GM23338 (cell line): ENCODE measurements at regions not wholly inside any gene's neighbourhood (a gene's known extent, or its start where the extent isn't known, plus 50 kb on each side); places are given as distances from the start of the nearest gene placed in this dataset.

ENCODE experiments used
- ATAC-seq: fragments of 200-7000 bp; cut with Tn5 transposase; 3 replicates; pipeline ENCODE4 v1.9.1; 2020
- DNase-seq: peaks from one replicate; pipeline ENCODE4 v3.0.0-alpha.2; 2015; ENCODE audit warnings: low spot score
- H2AFZ ChIP-seq: fragments of 200-600 bp; sonication (generic); 2 replicates; pipeline ENCODE4 v1.8.0; 2016; ENCODE audit warnings: antibody characterized with exemption, mild to moderate bottlenecking, moderate library complexity
- H3F3A ChIP-seq: fragments of 200-600 bp; sonication (generic); replicated peaks from 2 replicates; pipeline ENCODE4 v1.8.0; 2017; ENCODE audit warnings: antibody characterized with exemption, mixed run types, low read depth
- H3K27ac ChIP-seq: fragments of 200-600 bp; sonication (generic); 2 replicates; pipeline ENCODE4 v1.6.1; 2016; ENCODE audit warnings: low read depth
- H3K27me3 ChIP-seq: fragments of 200-600 bp; sonication (generic); 2 replicates; pipeline ENCODE4 v1.8.0; 2016; ENCODE audit warnings: mild to moderate bottlenecking, mixed run types, moderate library complexity; ENCODE audit not compliant: insufficient read depth
- H3K36me3 ChIP-seq: fragments of 200-600 bp; sonication (generic); 2 replicates; pipeline ENCODE4 v1.8.0; 2016; ENCODE audit warnings: mild to moderate bottlenecking; ENCODE audit not compliant: insufficient read depth
- H3K4me1 ChIP-seq: fragments of 200-600 bp; sonication (generic); 2 replicates; pipeline ENCODE4 v1.8.0; 2016; ENCODE audit warnings: mild to moderate bottlenecking, moderate library complexity; ENCODE audit not compliant: insufficient read depth
- H3K4me2 ChIP-seq: fragments of 200-600 bp; sonication (generic); 2 replicates; pipeline ENCODE4 v1.7.1; 2017; ENCODE audit warnings: mixed run types
- H3K4me3 ChIP-seq: fragments of 200-600 bp; sonication (generic); 2 replicates; pipeline ENCODE4 v1.6.1; 2016; ENCODE audit warnings: mixed run types
- H3K79me2 ChIP-seq: fragments of 200-600 bp; sonication (generic); replicated peaks from 2 replicates; pipeline ENCODE4 v1.8.0; 2017; ENCODE audit warnings: mild to moderate bottlenecking; ENCODE audit not compliant: insufficient read depth
- H3K9me2 ChIP-seq: fragments of 200-600 bp; sonication (generic); 2 replicates; pipeline ENCODE4 v1.8.0; 2017; ENCODE audit not compliant: insufficient read depth
- H4K20me1 ChIP-seq: fragments of 200-600 bp; sonication (generic); replicated peaks from 2 replicates; pipeline ENCODE4 v1.8.0; 2017; ENCODE audit warnings: mild to moderate bottlenecking; ENCODE audit not compliant: insufficient read depth
- H3K27ac Mint-ChIP-seq: 2 replicates; pipeline ENCODE4 v1.8.0; 2020; ENCODE audit warnings: inconsistent platforms, mild to moderate bottlenecking, moderate library complexity, mixed read lengths
- H3K27me3 Mint-ChIP-seq: 3 replicates; pipeline ENCODE4 v1.8.0; 2022; ENCODE audit warnings: low read depth, mild to moderate bottlenecking, moderate library complexity, mixed read lengths, inconsistent platforms; ENCODE audit not compliant: insufficient read depth, poor library complexity
- H3K36me3 Mint-ChIP-seq: 3 replicates; pipeline ENCODE4 v1.8.0; 2021; ENCODE audit warnings: low read depth, mild to moderate bottlenecking, inconsistent platforms, moderate library complexity, mixed read lengths
- H3K4me1 Mint-ChIP-seq: 3 replicates; pipeline ENCODE4 v1.8.0; 2020; ENCODE audit warnings: mild to moderate bottlenecking, inconsistent platforms, mixed read lengths
- H3K4me3 Mint-ChIP-seq: 3 replicates; pipeline ENCODE4 v1.8.0; 2021; ENCODE audit warnings: moderate library complexity, mild to moderate bottlenecking, inconsistent platforms, mixed read lengths
- H3K9me3 Mint-ChIP-seq: 3 replicates; pipeline ENCODE4 v1.8.0; 2020; ENCODE audit warnings: moderate library complexity, mild to moderate bottlenecking, inconsistent platforms, mixed read lengths
- CREB1 ChIP-seq: fragments of 250-450 bp; sonication (Bioruptor Pico); IDR thresholded peaks from 2 replicates; pipeline ENCODE4 v1.5.0; 2020; ENCODE audit warnings: low read depth, mild to moderate bottlenecking, moderate library complexity
- CTCF ChIP-seq, 2 experiments: fragments of 200-600 bp in 1 of 2; sonication (generic) in 1 of 2; conservative IDR thresholded peaks; 2 replicates each; pipeline versions ENCODE4 v1.5.1 to v1.6.1; 2016 to 2017; ENCODE audit warnings: antibody characterized with exemption in 2 of 2, low read depth in 2 of 2, mild to moderate bottlenecking in 2 of 2, moderate library complexity in 1 of 2
- ETS1 ChIP-seq: IDR thresholded peaks from 2 replicates; pipeline ENCODE4 v1.6.1; 2016; ENCODE audit warnings: antibody characterized with exemption
- EZH2 ChIP-seq: fragments of 200-600 bp; sonication (generic); IDR thresholded peaks from one replicate; pipeline ENCODE4 v1.8.0; 2017; ENCODE audit warnings: antibody characterized with exemption, mild to moderate bottlenecking, low read depth; ENCODE audit not compliant: unreplicated experiment
- EZH2phosphoT487 ChIP-seq: fragments of 200-600 bp; sonication (generic); IDR thresholded peaks from one replicate; pipeline ENCODE4 v1.8.1; 2018; ENCODE audit warnings: antibody characterized with exemption; ENCODE audit not compliant: unreplicated experiment
- JUNB ChIP-seq: IDR thresholded peaks from one replicate; pipeline ENCODE4 v1.6.1; 2016; ENCODE audit warnings: antibody characterized with exemption; ENCODE audit not compliant: unreplicated experiment
- NANOG ChIP-seq: IDR thresholded peaks from 2 replicates; pipeline ENCODE4 v1.6.1; 2016; ENCODE audit warnings: antibody characterized with exemption, borderline replicate concordance
- POLR2AphosphoS5 ChIP-seq: IDR thresholded peaks from 2 replicates; pipeline ENCODE4 v1.6.1; 2016; ENCODE audit warnings: antibody characterized with exemption, low read depth
- REST ChIP-seq: IDR thresholded peaks from one replicate; pipeline ENCODE4 v1.6.1; 2018; ENCODE audit warnings: antibody characterized with exemption; ENCODE audit not compliant: unreplicated experiment
- STAT1 ChIP-seq: IDR thresholded peaks from one replicate; pipeline ENCODE4 v1.6.1; 2016; ENCODE audit warnings: antibody characterized with exemption; ENCODE audit not compliant: unreplicated experiment
- ZNF114 ChIP-seq: fragments of 250-450 bp; sonication (Bioruptor Pico); IDR thresholded peaks from 2 replicates; pipeline ENCODE4 v1.5.0; 2020; ENCODE audit warnings: mild to moderate bottlenecking, moderate library complexity
- ZNF331 ChIP-seq: fragments of 250-450 bp; sonication (Bioruptor Pico); IDR thresholded peaks from 2 replicates; pipeline ENCODE4 v1.5.0; 2020; ENCODE audit warnings: low read depth, mild to moderate bottlenecking, moderate library complexity
- ZNF462 ChIP-seq: fragments of 250-450 bp; sonication (Bioruptor Pico); IDR thresholded peaks from 2 replicates; pipeline ENCODE4 v1.5.0; 2020; ENCODE audit warnings: mild to moderate bottlenecking, moderate library complexity

- H3F3A ChIP-seq, result no peaks in the 10 kb centered on the region
- H3K9me3 Mint-ChIP-seq, result peaks cover 3% of the 10 kb centered on the region; the same call in 1 of the 3 replicates
- H3K4me1 Mint-ChIP-seq, result peaks cover 17% of the 10 kb centered on the region
- H3K36me3 Mint-ChIP-seq, result no peaks in the 10 kb centered on the region
- ATAC-seq (peak; percentile 35; the same call in 1 of the 3 replicates), DNase-seq (peak; percentile 18)
- H3K4me3 ChIP-seq, result no peak overlapping the region
- H3K79me2 ChIP-seq, result no peaks in the 10 kb centered on the region
- H3K4me1 ChIP-seq, result peaks cover 12% of the 10 kb centered on the region; the same call in 1 of the 2 replicates
- no peak overlapping the region for H3K4me3 Mint-ChIP-seq
- H3K9me2 ChIP-seq, result no peaks in the 10 kb centered on the region
- H4K20me1 ChIP-seq, result no peaks in the 10 kb centered on the region
- H3K27ac ChIP-seq, result no peak overlapping the region
- peaks cover 4% of the 10 kb centered on the region for H3K27me3 Mint-ChIP-seq
- H3K27me3 ChIP-seq, result no peaks in the 10 kb centered on the region
- peak overlapping the region; percentile 81 for H2AFZ ChIP-seq
- H3K27ac Mint-ChIP-seq, result peak overlapping the region; percentile 63
- H3K36me3 ChIP-seq, result no peaks in the 10 kb centered on the region
- H3K4me2 ChIP-seq, result no peak overlapping the region
- TF ChIP-seq CREB1 (CRISPR knock-in tag), result no peak
- TF ChIP-seq ZNF331 (CRISPR knock-in tag), result no peak
- TF ChIP-seq CTCF (conservative IDR thresholded peaks at IDR 0.05; ENCODE audit: low read depth in 2 of 2), result no peak
- no peak for TF ChIP-seq EZH2
- no peak for TF ChIP-seq STAT1
- TF ChIP-seq ZNF114 (CRISPR knock-in tag), result no peak
- no peak for TF ChIP-seq POLR2AphosphoS5
- TF ChIP-seq JUNB, result no peak
- no peak for TF ChIP-seq NANOG
- TF ChIP-seq ETS1, result no peak
- TF ChIP-seq EZH2phosphoT487, result no peak
- TF ChIP-seq ZNF462 (CRISPR knock-in tag), result no peak
- TF ChIP-seq REST, result no peak
Observed at GRCh38 chr7:136136906-136137454, 159.8 kb upstream of the MTPN start.
